A549 (cell line): ENCODE measurements at regions not wholly inside any gene's neighbourhood (a gene's known extent, or its start where the extent isn't known, plus 50 kb on each side); places are given as distances from the start of the nearest gene placed in this dataset.

Experiments used
- MAZ ChIP-seq: fragments of 150-350 bp; IDR thresholded peaks from 2 replicates; pipeline ENCODE4 v1.6.1; 2014; ENCODE audit warnings: antibody characterized with exemption, low read depth, low read length, borderline replicate concordance
- PBX3 ChIP-seq: IDR thresholded peaks from 2 replicates; pipeline ENCODE4 v1.6.1; 2012
- SMC3 ChIP-seq: fragments of >200 bp; sonication (Bioruptor Twin); formaldehyde crosslinking; IDR thresholded peaks from 3 replicates; pipeline ENCODE4 v1.6.1; 2018; ENCODE audit warnings: inconsistent platforms
- USF2 ChIP-seq: fragments of 450-650 bp; IDR thresholded peaks from 2 replicates; pipeline ENCODE4 v1.6.1; 2014; ENCODE audit warnings: antibody characterized with exemption
- ZFP36 ChIP-seq: fragments of 450-650 bp; IDR thresholded peaks from 2 replicates; pipeline ENCODE4 v1.6.1; 2014; ENCODE audit warnings: borderline replicate concordance; ENCODE audit not compliant: partially characterized antibody
- TF ChIP-seq, protein P1 (sequence below): fragments of >200 bp; sonication (Bioruptor Twin); formaldehyde crosslinking; IDR thresholded peaks from 3 replicates; pipeline ENCODE4 v1.5.1; 2016
- TF ChIP-seq, protein P2 (sequence below): fragments of 250-450 bp; sonication (Bioruptor Pico); IDR thresholded peaks from 2 replicates; pipeline ENCODE4 v1.5.0; 2021; ENCODE audit warnings: mild to moderate bottlenecking, moderate library complexity, borderline replicate concordance

DNA sequence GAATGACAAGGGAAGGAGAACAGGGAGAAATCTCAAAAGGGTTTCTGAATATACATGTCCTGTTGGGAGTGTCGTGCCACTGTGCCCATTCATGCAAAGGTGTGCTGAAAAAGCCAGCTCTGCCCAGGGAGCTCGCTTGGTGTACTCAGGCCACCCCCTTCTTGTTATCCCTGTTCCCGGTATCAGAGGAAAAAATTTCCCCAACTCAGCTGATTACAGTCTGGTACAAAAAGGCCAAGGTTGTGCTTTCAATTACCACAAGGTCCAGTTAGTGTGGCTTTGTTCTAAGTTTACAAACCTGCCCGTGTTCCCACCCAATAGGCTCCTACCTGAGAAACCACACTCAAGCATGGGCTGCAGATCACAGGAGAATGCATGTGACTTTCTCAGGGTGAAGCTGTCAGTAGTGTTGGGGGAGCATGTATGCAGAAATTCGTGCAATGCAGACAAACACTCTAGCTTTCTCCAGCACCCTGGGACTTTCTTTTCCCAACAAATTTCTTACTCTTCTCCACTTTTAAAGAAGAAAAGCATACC is 648.5 kb downstream of the NR2F2 start:
- TF ChIP-seq PBX3 (no peak), USF2 (no peak), ZFP36 (no peak), MAZ (no peak), SMC3 (no peak)
- TF ChIP-seq, protein P1, sequence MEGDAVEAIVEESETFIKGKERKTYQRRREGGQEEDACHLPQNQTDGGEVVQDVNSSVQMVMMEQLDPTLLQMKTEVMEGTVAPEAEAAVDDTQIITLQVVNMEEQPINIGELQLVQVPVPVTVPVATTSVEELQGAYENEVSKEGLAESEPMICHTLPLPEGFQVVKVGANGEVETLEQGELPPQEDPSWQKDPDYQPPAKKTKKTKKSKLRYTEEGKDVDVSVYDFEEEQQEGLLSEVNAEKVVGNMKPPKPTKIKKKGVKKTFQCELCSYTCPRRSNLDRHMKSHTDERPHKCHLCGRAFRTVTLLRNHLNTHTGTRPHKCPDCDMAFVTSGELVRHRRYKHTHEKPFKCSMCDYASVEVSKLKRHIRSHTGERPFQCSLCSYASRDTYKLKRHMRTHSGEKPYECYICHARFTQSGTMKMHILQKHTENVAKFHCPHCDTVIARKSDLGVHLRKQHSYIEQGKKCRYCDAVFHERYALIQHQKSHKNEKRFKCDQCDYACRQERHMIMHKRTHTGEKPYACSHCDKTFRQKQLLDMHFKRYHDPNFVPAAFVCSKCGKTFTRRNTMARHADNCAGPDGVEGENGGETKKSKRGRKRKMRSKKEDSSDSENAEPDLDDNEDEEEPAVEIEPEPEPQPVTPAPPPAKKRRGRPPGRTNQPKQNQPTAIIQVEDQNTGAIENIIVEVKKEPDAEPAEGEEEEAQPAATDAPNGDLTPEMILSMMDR: no peak
- TF ChIP-seq, protein P2, sequence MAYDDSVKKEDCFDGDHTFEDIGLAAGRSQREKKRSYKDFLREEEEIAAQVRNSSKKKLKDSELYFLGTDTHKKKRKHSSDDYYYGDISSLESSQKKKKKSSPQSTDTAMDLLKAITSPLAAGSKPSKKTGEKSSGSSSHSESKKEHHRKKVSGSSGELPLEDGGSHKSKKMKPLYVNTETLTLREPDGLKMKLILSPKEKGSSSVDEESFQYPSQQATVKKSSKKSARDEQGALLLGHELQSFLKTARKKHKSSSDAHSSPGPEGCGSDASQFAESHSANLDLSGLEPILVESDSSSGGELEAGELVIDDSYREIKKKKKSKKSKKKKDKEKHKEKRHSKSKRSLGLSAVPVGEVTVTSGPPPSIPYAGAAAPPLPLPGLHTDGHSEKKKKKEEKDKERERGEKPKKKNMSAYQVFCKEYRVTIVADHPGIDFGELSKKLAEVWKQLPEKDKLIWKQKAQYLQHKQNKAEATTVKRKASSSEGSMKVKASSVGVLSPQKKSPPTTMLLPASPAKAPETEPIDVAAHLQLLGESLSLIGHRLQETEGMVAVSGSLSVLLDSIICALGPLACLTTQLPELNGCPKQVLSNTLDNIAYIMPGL: no peak
